Activated CD4-positive, CD25-positive, alpha-beta regulatory T cell treated with anti-CD3 and anti-CD28 coated beads, Interleukin-2, amount 50 U/mL, for 72 hours (primary cell): ENCODE measurements at regions not wholly inside any gene's neighbourhood (a gene's known extent, or its start where the extent isn't known, plus 50 kb on each side); places are given as distances from the start of the nearest gene placed in this dataset.

Experiments
- DNase-seq: peaks from one replicate; pipeline ENCODE4 v3.0.0; 2021

- DNase-seq: no peak
These were observed 587.4 kb downstream of the METTL4 start for GRCh38 chr18:1983746-1984515.

- DNase-seq: no peak
These were observed 577.4 kb downstream of the METTL4 start for GRCh38 chr18:1993866-1994265.

GRCh38 chr18:1994471-1994870 lies 576.8 kb downstream of the METTL4 start:
- no peak for DNase-seq

- DNase-seq: no peak
These were observed 576.2 kb downstream of the METTL4 start for GRCh38 chr18:1995041-1995612.

GRCh38 chr18:1998121-1998520 lies 573.2 kb downstream of the METTL4 start:
- DNase-seq: no peak

- DNase-seq: no peak
These were observed 571.9 kb downstream of the METTL4 start for GRCh38 chr18:1999387-1999786.

GRCh38 chr18:2002151-2002550 lies 569.2 kb downstream of the METTL4 start:
- no peak for DNase-seq

- no peak for DNase-seq
These were observed 568.7 kb downstream of the METTL4 start for GRCh38 chr18:2002604-2003003.

- DNase-seq: no peak
These were observed 561.2 kb downstream of the METTL4 start for GRCh38 chr18:2009942-2010697.

- DNase-seq: no peak
These were observed 544.3 kb downstream of the METTL4 start for GRCh38 chr18:2027016-2027415.

- no peak for DNase-seq
These were observed 543.5 kb downstream of the METTL4 start for GRCh38 chr18:2027756-2028155.

- DNase-seq: no peak
These were observed 542.3 kb downstream of the METTL4 start for GRCh38 chr18:2028986-2029385.

- no peak for DNase-seq
These were observed 540.7 kb downstream of the METTL4 start for GRCh38 chr18:2030647-2031046.

- DNase-seq: no peak
These were observed 539.3 kb downstream of the METTL4 start for GRCh38 chr18:2032036-2032435.

GRCh38 chr18:2035056-2035455 lies 536.2 kb downstream of the METTL4 start:
- no peak for DNase-seq

GRCh38 chr18:2036086-2036485 lies 535.2 kb downstream of the METTL4 start:
- DNase-seq: no peak

GRCh38 chr18:2040279-2040678 lies 531.0 kb downstream of the METTL4 start:
- no peak for DNase-seq

- DNase-seq: no peak
These were observed 521.3 kb downstream of the METTL4 start for GRCh38 chr18:2049986-2050385.

- no peak for DNase-seq
These were observed 520.6 kb downstream of the METTL4 start for GRCh38 chr18:2050702-2051201.

- DNase-seq: no peak
These were observed 517.7 kb downstream of the METTL4 start for GRCh38 chr18:2053490-2054089.

GRCh38 chr18:2059336-2059735 lies 512.0 kb downstream of the METTL4 start:
- DNase-seq: no peak

GRCh38 chr18:2060086-2060485 lies 511.2 kb downstream of the METTL4 start:
- no peak for DNase-seq

GRCh38 chr18:2070631-2071030 lies 500.7 kb downstream of the METTL4 start:
- no peak for DNase-seq
